ENCODE measurements at regions not wholly inside any gene's neighbourhood (a gene's known extent, or its start where the extent isn't known, plus 50 kb on each side); places are given as distances from the start of the nearest gene placed in this dataset.

DNA sequence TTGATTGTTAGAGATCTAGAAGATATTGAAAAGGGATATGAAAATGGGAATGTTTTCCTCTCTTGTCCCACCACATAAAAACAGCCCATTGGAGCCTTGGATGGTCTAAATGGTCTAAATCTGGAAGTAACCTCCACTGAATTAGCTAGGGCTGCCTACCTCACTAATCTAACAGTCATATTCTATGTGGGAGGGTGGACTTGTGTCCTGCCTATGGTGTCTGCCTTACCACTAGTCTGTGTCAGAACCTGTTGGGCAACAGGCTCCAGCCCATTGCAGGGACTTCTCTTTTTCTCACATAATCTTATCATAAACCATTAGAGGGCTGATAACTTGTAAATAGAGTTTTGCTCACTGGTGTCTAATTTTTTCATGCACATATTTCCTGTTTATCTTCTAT lies 548.8 kb upstream of the CDH18 start:
- no peak overlapping the region for H3K4me3 Mint-ChIP-seq (ENCODE audit: unreplicated experiment)
- TF ChIP-seq, protein P1, sequence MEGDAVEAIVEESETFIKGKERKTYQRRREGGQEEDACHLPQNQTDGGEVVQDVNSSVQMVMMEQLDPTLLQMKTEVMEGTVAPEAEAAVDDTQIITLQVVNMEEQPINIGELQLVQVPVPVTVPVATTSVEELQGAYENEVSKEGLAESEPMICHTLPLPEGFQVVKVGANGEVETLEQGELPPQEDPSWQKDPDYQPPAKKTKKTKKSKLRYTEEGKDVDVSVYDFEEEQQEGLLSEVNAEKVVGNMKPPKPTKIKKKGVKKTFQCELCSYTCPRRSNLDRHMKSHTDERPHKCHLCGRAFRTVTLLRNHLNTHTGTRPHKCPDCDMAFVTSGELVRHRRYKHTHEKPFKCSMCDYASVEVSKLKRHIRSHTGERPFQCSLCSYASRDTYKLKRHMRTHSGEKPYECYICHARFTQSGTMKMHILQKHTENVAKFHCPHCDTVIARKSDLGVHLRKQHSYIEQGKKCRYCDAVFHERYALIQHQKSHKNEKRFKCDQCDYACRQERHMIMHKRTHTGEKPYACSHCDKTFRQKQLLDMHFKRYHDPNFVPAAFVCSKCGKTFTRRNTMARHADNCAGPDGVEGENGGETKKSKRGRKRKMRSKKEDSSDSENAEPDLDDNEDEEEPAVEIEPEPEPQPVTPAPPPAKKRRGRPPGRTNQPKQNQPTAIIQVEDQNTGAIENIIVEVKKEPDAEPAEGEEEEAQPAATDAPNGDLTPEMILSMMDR (IDR thresholded peaks at IDR 0.05; ENCODE audit: unreplicated experiment): no peak
- no peak overlapping the region for H3K27ac Mint-ChIP-seq (ENCODE audit: unreplicated experiment)
- H3K4me1 Mint-ChIP-seq (ENCODE audit: unreplicated experiment): no peaks in the 10 kb centered on the region
- no peak for DNase-seq (ENCODE audit: low spot score)
- no peaks in the 10 kb centered on the region for H3K36me3 Mint-ChIP-seq (ENCODE audit: low read depth, unreplicated experiment)
- no peaks in the 10 kb centered on the region for H3K9me3 Mint-ChIP-seq (ENCODE audit: unreplicated experiment)
- no peaks in the 10 kb centered on the region for H3K27me3 Mint-ChIP-seq (ENCODE audit: unreplicated experiment)

DNA sequence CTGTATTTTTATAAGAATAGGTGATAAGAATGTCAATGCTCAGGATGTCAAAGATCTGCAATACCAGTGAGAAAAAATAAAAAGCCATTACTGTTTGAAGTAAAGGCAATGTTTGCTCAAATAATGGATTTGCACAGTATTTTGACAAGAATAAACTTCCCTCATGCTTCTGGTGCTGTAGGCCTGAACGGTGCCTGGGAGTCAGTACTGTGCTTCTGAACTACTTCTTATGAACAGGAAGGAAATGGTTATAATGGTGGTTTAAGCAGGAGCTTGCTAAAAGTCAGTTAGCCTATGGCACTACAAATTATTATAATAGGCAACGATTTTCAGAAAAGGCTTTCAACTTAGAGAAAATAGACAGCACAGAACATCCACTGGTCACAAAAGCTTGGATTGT lies 548.3 kb upstream of the CDH18 start:
- TF ChIP-seq, protein P1 (IDR thresholded peaks at IDR 0.05; ENCODE audit: unreplicated experiment): no peak
- Mint-ChIP-seq H3K4me1 (ENCODE audit: unreplicated experiment) (no peaks in the 10 kb centered on the region), H3K4me3 (ENCODE audit: unreplicated experiment) (no peak overlapping the region), H3K36me3 (ENCODE audit: low read depth, unreplicated experiment) (no peaks in the 10 kb centered on the region), H3K9me3 (ENCODE audit: unreplicated experiment) (no peaks in the 10 kb centered on the region), H3K27me3 (ENCODE audit: unreplicated experiment) (no peaks in the 10 kb centered on the region), H3K27ac (ENCODE audit: unreplicated experiment) (no peak overlapping the region)
- no peak for DNase-seq (ENCODE audit: low spot score)

DNA sequence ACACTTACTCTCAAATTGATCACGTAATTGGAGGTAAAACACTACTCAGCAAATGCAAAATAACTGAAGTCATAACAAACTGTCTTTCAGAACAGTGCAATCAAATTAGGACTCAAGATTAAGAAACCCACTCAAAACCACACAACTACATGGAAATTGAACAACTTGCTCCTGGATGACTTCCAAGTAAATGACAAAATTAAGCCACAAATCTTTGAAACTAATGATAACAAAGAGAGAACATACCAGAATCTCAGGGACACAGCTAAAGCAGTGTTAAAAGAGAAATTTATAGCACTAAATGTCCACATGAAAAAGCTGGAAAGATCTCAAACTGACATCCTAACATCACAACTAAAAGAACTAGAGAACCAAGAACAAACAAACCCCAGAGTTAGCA lies 540.5 kb upstream of the CDH18 start:
- Mint-ChIP-seq H3K4me1 (ENCODE audit: unreplicated experiment) (no peaks in the 10 kb centered on the region), H3K4me3 (ENCODE audit: unreplicated experiment) (no peak overlapping the region), H3K9me3 (ENCODE audit: unreplicated experiment) (no peaks in the 10 kb centered on the region), H3K27ac (ENCODE audit: unreplicated experiment) (no peak overlapping the region), H3K27me3 (ENCODE audit: unreplicated experiment) (peaks cover 2% of the 10 kb centered on the region), H3K36me3 (ENCODE audit: low read depth, unreplicated experiment) (no peaks in the 10 kb centered on the region)
- DNase-seq (ENCODE audit: low spot score): no peak
- TF ChIP-seq, protein P1 (IDR thresholded peaks at IDR 0.05; ENCODE audit: unreplicated experiment): no peak

DNA sequence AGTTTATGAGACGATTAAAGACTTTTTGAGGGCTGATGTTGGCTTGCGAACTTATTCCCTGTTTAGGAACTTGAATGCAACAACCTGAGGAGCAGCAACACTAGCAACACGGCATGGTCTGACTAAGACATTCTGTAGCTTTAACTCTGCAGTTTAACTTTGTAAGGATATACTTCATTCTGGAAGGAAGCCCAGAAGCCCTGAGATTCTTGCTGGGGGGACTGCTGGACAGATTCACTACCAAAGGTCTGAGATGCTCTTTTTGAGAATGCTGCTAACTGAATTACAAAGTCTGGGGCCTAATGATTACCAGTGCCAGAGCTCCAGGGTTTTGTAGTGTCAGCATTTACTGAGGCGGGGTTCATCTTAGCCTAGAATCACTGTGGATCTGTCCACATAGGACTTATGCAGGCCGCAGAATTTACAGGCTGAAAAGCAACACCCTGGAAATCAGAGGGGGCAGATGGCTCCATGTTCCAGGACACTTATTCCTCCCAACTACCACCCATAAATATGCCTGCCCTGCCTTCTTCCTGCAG lies 537.1 kb upstream of the CDH18 start:
- no peak for DNase-seq (ENCODE audit: low spot score)
- H3K27me3 Mint-ChIP-seq (ENCODE audit: unreplicated experiment): peaks cover 2% of the 10 kb centered on the region
- no peak overlapping the region for H3K27ac Mint-ChIP-seq (ENCODE audit: unreplicated experiment)
- no peak overlapping the region for H3K4me3 Mint-ChIP-seq (ENCODE audit: unreplicated experiment)
- H3K9me3 Mint-ChIP-seq (ENCODE audit: unreplicated experiment): no peaks in the 10 kb centered on the region
- no peaks in the 10 kb centered on the region for H3K4me1 Mint-ChIP-seq (ENCODE audit: unreplicated experiment)
- TF ChIP-seq, protein P1 (IDR thresholded peaks at IDR 0.05; ENCODE audit: unreplicated experiment): no peak
- no peaks in the 10 kb centered on the region for H3K36me3 Mint-ChIP-seq (ENCODE audit: low read depth, unreplicated experiment)

DNA sequence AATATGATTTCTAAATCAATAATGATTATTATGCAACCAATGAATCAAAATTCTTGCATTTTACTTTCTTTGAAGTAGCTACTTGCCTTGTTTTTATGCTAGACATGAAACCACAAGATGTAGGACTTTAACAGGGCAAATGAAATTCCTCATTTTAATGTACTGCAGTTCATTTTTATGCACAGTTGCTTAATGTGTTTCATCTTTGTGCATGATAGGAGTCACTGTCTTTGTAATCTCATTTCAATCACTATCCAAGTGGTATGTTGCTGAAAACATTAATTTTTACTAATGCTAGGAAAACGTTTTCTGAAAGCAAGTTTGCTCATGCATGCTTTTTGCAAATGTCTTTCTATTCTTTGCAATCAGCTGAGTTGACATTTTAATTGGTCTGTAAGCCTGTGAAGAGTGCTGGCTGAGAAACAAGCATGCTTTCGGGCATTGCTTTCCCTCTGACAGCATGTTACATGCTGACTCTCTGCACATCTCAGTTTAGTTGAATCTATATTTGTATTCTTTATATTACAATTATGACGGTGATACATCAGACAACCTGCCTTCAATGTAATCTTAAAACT lies 535.0 kb upstream of the CDH18 start:
- no peak overlapping the region for H3K27ac Mint-ChIP-seq (ENCODE audit: unreplicated experiment)
- H3K9me3 Mint-ChIP-seq (ENCODE audit: unreplicated experiment): no peaks in the 10 kb centered on the region
- no peak for DNase-seq (ENCODE audit: low spot score)
- peaks cover 2% of the 10 kb centered on the region for H3K27me3 Mint-ChIP-seq (ENCODE audit: unreplicated experiment)
- no peak overlapping the region for H3K4me3 Mint-ChIP-seq (ENCODE audit: unreplicated experiment)
- no peaks in the 10 kb centered on the region for H3K4me1 Mint-ChIP-seq (ENCODE audit: unreplicated experiment)
- TF ChIP-seq, protein P1 (IDR thresholded peaks at IDR 0.05; ENCODE audit: unreplicated experiment): no peak
- no peaks in the 10 kb centered on the region for H3K36me3 Mint-ChIP-seq (ENCODE audit: low read depth, unreplicated experiment)
